ENCODE measurements at regions not wholly inside any gene's neighbourhood (a gene's known extent, or its start where the extent isn't known, plus 50 kb on each side); places are given as distances from the start of the nearest gene placed in this dataset.

DNA sequence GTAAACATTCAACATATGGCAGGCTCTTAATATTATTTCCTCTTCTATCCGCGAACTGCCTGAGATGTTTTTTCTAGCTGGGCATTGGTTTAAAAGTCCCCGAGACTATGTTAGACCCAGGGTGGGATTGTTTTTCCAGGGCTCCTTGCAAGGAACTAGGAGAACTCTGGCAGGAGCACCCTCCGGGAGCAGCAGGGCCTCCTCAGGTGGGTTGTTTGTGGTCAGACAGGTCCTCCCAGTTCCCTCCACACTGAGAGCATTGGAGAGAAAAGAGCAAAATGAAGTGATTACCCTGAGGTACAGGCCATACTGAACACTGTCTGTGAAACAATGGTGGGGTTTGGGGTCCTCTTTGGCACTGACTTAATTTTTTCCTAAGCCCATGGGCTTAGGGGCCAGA is 115.9 kb upstream of the LGALSL start:
- TF ChIP-seq EZH2 (IDR thresholded peaks at IDR 0.05; ENCODE audit: low read length, missing control alignments) (no peak), CTCF (conservative IDR thresholded peaks at IDR 0.05 in 1 of 2, IDR thresholded peaks at IDR 0.05 in 1 of 2; ENCODE audit: low read depth in 1 of 2, low read length in 2 of 2) (no peak)
- Histone ChIP-seq H3K27ac (ENCODE audit: insufficient read depth, low read length) (no peak overlapping the region), H3K27me3 (ENCODE audit: control insufficient read depth, insufficient read depth, low read length) (peaks cover 3% of the 10 kb centered on the region), H3K79me2 (ENCODE audit: control insufficient read depth, insufficient read depth, low read length) (no peaks in the 10 kb centered on the region), H3K4me3 (replicated peaks in 1 of 4; ENCODE audit: control extremely low read depth in 1 of 4, insufficient read depth in 1 of 4, low read depth in 3 of 4, low read length in 4 of 4) (no peak overlapping the region), H3K36me3 (ENCODE audit: control insufficient read depth, insufficient read depth, low read length) (no peaks in the 10 kb centered on the region), H3K4me2 (ENCODE audit: extremely low read depth, insufficient read depth, low read length) (no peak overlapping the region), H3K9ac (ENCODE audit: insufficient read depth, low read length) (no peak overlapping the region), H2AFZ (ENCODE audit: low read length) (no peak overlapping the region), H4K20me1 (ENCODE audit: control insufficient read depth, extremely low read depth, insufficient read depth, low read length) (no peaks in the 10 kb centered on the region), H3K9me3 (ENCODE audit: control insufficient read depth, insufficient read depth, low read depth, low read length) (no peaks in the 10 kb centered on the region), H3K4me1 (ENCODE audit: control insufficient read depth, extremely low read depth, insufficient read depth, low read length) (no peaks in the 10 kb centered on the region)
- DNase-seq (ENCODE audit: low read depth in 2 of 2): no peak

DNA sequence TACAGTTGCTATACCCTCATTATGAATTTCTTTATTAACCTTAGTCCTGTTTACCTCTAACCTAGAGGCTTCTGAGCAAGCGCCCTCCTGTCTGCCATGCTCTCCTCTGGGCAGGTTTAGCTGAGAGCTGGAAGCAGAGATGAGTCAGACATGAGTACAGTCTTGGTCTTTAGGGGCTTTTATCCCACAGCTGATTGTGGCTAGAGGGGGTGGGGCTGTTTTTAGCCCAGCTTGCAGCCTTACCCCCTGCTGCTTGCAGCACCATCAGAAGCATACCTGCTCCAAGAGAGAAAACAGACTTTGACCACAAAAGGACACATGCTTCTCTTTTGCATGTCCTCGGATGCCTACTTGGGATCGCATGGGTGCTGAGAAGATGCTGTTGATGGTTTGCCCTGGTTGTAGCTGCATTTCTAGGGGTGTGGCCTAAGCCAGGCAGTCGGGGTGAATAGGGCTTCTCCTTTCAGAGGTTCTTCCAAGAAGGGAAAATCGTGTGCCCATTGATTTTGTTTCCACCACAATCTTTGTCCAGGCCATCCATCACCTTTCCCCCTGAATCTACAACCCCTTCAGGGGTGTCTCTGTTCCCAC is 115.0 kb upstream of the LGALSL start:
- Histone ChIP-seq H3K27ac (ENCODE audit: insufficient read depth, low read length) (no peak overlapping the region), H3K4me3 (replicated peaks in 1 of 4; ENCODE audit: control extremely low read depth in 1 of 4, insufficient read depth in 1 of 4, low read depth in 3 of 4, low read length in 4 of 4) (no peak overlapping the region), H3K9ac (ENCODE audit: insufficient read depth, low read length) (no peak overlapping the region), H3K36me3 (ENCODE audit: control insufficient read depth, insufficient read depth, low read length) (no peaks in the 10 kb centered on the region), H3K9me3 (ENCODE audit: control insufficient read depth, insufficient read depth, low read depth, low read length) (no peaks in the 10 kb centered on the region), H3K4me1 (ENCODE audit: control insufficient read depth, extremely low read depth, insufficient read depth, low read length) (no peaks in the 10 kb centered on the region), H3K4me2 (ENCODE audit: extremely low read depth, insufficient read depth, low read length) (no peak overlapping the region), H2AFZ (ENCODE audit: low read length) (no peak overlapping the region), H4K20me1 (ENCODE audit: control insufficient read depth, extremely low read depth, insufficient read depth, low read length) (no peaks in the 10 kb centered on the region), H3K27me3 (ENCODE audit: control insufficient read depth, insufficient read depth, low read length) (peaks cover 3% of the 10 kb centered on the region), H3K79me2 (ENCODE audit: control insufficient read depth, insufficient read depth, low read length) (no peaks in the 10 kb centered on the region)
- DNase-seq (ENCODE audit: low read depth in 2 of 2): peak; percentile 61 to 63
- TF ChIP-seq EZH2 (IDR thresholded peaks at IDR 0.05; ENCODE audit: low read length, missing control alignments) (no peak), CTCF (conservative IDR thresholded peaks at IDR 0.05 in 1 of 2, IDR thresholded peaks at IDR 0.05 in 1 of 2; ENCODE audit: low read depth in 1 of 2, low read length in 2 of 2) (no peak)

DNA sequence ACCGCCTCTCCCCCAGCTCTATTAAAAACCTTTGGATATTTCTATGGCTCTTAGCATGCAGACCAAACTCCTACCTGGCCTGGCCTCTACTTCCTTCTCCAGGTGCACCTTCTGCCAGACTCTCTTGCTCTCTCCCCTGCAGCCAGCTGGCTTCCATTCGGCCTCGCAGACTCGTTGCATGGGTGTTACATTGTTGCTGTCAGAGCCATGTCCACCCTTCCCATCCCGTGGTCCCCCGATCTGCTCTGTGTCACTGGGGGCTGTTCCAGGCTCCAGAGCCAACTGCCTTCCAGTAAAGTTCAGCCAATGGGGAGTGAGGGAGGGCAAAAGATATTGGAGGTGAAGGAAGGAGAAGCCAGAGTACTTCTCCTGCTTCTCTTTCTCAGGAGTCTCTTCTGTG is 112.5 kb upstream of the LGALSL start:
- TF ChIP-seq EZH2 (IDR thresholded peaks at IDR 0.05; ENCODE audit: low read length, missing control alignments) (no peak), CTCF (conservative IDR thresholded peaks at IDR 0.05 in 1 of 2, IDR thresholded peaks at IDR 0.05 in 1 of 2; ENCODE audit: low read depth in 1 of 2, low read length in 2 of 2) (no peak)
- Histone ChIP-seq H3K36me3 (ENCODE audit: control insufficient read depth, insufficient read depth, low read length) (no peaks in the 10 kb centered on the region), H3K9ac (ENCODE audit: insufficient read depth, low read length) (no peak overlapping the region), H4K20me1 (ENCODE audit: control insufficient read depth, extremely low read depth, insufficient read depth, low read length) (no peaks in the 10 kb centered on the region), H3K27ac (ENCODE audit: insufficient read depth, low read length) (no peak overlapping the region), H3K4me1 (ENCODE audit: control insufficient read depth, extremely low read depth, insufficient read depth, low read length) (no peaks in the 10 kb centered on the region), H3K4me3 (replicated peaks in 1 of 4; ENCODE audit: control extremely low read depth in 1 of 4, insufficient read depth in 1 of 4, low read depth in 3 of 4, low read length in 4 of 4) (no peak overlapping the region), H2AFZ (ENCODE audit: low read length) (no peak overlapping the region), H3K9me3 (ENCODE audit: control insufficient read depth, insufficient read depth, low read depth, low read length) (no peaks in the 10 kb centered on the region), H3K27me3 (ENCODE audit: control insufficient read depth, insufficient read depth, low read length) (peaks cover 5% of the 10 kb centered on the region), H3K4me2 (ENCODE audit: extremely low read depth, insufficient read depth, low read length) (no peak overlapping the region), H3K79me2 (ENCODE audit: control insufficient read depth, insufficient read depth, low read length) (no peaks in the 10 kb centered on the region)
- no peak for DNase-seq (ENCODE audit: low read depth in 2 of 2)

Measured in fibroblast of lung (primary cell).